Testis (tissue), 2 donors: ENCODE measurements at regions not wholly inside any gene's neighbourhood (a gene's known extent, or its start where the extent isn't known, plus 50 kb on each side); places are given as distances from the start of the nearest gene placed in this dataset.

Experiments
- DNase-seq: peaks from one replicate; pipeline ENCODE4 v3.0.0-alpha.2; 2019
- H3K27ac ChIP-seq, 2 donors: fragments of 200-600 bp; sonication (generic); one replicate each; pipeline ENCODE4 v1.5.1; 2019
- H3K27me3 ChIP-seq: fragments of 200-600 bp; sonication (generic); one replicate; pipeline ENCODE4 v1.5.1; 2019
- H3K36me3 ChIP-seq: fragments of 200-600 bp; sonication (generic); one replicate; pipeline ENCODE4 v1.5.1; 2017; ENCODE audit warnings: low read depth; ENCODE audit errors: missing control alignments
- H3K4me1 ChIP-seq: fragments of 200-600 bp; sonication (generic); one replicate; pipeline ENCODE4 v1.5.1; 2019
- H3K4me3 ChIP-seq, 2 donors: fragments of 200-600 bp; sonication (generic); one replicate each; pipeline ENCODE4 v1.5.1; 2017 to 2019
- H3K9me3 ChIP-seq: fragments of 200-600 bp; sonication (generic); one replicate; pipeline ENCODE4 v1.5.1; 2017
- CTCF ChIP-seq, 3 experiments: fragments of 450-650 bp in 2 of 3; fragments of 200-600 bp in 1 of 3; sonication (generic) in 1 of 3; IDR thresholded peaks; one replicate each; pipeline ENCODE4 v1.5.1; 2016 to 2019; ENCODE audit warnings: antibody characterized with exemption in 3 of 3, mild to moderate bottlenecking in 2 of 3, moderate library complexity in 1 of 3
- POLR2A ChIP-seq: fragments of 450-650 bp; IDR thresholded peaks from one replicate; pipeline ENCODE4 v1.6.1; 2017; ENCODE audit warnings: antibody characterized with exemption, mild to moderate bottlenecking, moderate library complexity
- WGBS, 2 donors: methylation state at CpG; one replicate each; pipeline ENCODE4 v1.1.5; 2018; 5-methylcytosine and 5-hydroxymethylcytosine counted together
- intact Hi-C: fragments of 100-400 bp; cut with DNase I; formaldehyde crosslinking; loops from one replicate; pipeline ENCODE4 v1.15.1; 2023; ENCODE audit warnings: low total_unique reads

- intact Hi-C loops, result no loop called here
- H3K27ac ChIP-seq, result no peak overlapping the region
- 53 to 67% methylated on average over 6 of the region's 6 CpGs for WGBS, 2 donors
- TF ChIP-seq CTCF (IDR thresholded peaks at IDR 0.05), result no peak
- no peak for TF ChIP-seq POLR2A
- no peaks in the 10 kb centered on the region for H3K36me3 ChIP-seq
- no peaks in the 10 kb centered on the region for H3K27me3 ChIP-seq
- H3K9me3 ChIP-seq, result no peaks in the 10 kb centered on the region
- peaks cover 4% of the 10 kb centered on the region for H3K4me1 ChIP-seq
- no peak overlapping the region for H3K4me3 ChIP-seq
- no peak for DNase-seq
Observed at GRCh38 chr13:23488442-23488841, 54.9 kb upstream of the SACS start.

DNA sequence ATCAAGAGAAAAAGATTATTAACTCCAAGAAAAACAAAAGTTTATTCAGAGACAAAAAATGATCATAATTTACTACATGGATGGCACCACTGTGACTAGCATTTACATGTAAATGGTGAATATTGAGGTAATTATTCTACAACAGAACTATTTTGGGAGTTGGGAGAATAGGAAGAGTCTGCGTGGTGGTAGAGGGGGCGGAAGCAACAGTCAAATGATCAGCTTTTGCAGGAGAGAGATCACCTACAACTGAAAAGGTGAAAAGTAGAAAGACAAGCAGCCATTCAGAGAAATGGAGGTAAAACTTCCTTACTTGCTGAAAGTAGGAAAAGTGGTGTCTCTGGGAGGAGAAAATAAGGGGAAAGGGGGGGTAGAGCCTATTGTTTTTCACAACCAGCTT is 62.8 kb upstream of the SACS start:
- intact Hi-C loops, result no loop called here
- no peaks in the 10 kb centered on the region for H3K27me3 ChIP-seq
- TF ChIP-seq POLR2A (no peak), CTCF (IDR thresholded peaks at IDR 0.05) (no peak)
- H3K4me1 ChIP-seq, result no peaks in the 10 kb centered on the region
- H3K4me3 ChIP-seq, result no peak overlapping the region
- H3K36me3 ChIP-seq, result no peaks in the 10 kb centered on the region
- 83 to 89% methylated on average over 2 of the region's 2 CpGs for WGBS, 2 donors
- H3K27ac ChIP-seq, result no peak overlapping the region
- no peaks in the 10 kb centered on the region for H3K9me3 ChIP-seq
- DNase-seq, result no peak

DNA sequence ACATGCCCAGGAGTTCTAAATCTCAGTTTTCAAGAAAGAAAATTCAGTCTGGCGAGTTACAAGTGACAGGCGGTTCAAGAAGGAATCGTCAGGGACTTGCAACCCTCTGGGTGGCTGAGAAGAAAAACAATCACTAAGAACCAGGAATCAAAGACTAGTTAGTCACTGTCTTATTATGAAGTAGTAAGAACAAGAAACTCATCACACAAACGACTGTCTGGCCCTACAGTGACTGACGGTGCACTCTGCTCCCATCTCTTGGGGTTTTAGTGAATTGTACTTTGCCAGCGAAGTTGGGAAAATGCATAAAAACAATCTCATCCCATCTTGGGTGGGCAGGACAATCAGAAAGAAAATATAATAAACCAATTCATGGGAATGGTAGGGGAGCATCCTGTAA is 63.7 kb upstream of the SACS start:
- WGBS, 2 donors, result 78 to 83% methylated on average over 6 of the region's 6 CpGs
- Histone ChIP-seq H3K36me3 (no peaks in the 10 kb centered on the region), H3K27me3 (no peaks in the 10 kb centered on the region), H3K4me3 (no peak overlapping the region), H3K9me3 (no peaks in the 10 kb centered on the region), H3K27ac (no peak overlapping the region), H3K4me1 (no peaks in the 10 kb centered on the region)
- intact Hi-C loops, result no loop called here
- no peak for DNase-seq
- TF ChIP-seq CTCF (IDR thresholded peaks at IDR 0.05), result no peak
- no peak for TF ChIP-seq POLR2A

- no peak for DNase-seq
Observed at GRCh38 chr13:23500849-23501248, 67.3 kb upstream of the SACS start.

More at GRCh38 chr13:23500849-23501248, 67.3 kb upstream of the SACS start:
- H3K27ac ChIP-seq, result no peak overlapping the region
- H3K4me3 ChIP-seq, result no peak overlapping the region
- H3K4me1 ChIP-seq, result no peaks in the 10 kb centered on the region
- intact Hi-C loops, result no loop called here
- H3K36me3 ChIP-seq, result no peaks in the 10 kb centered on the region
- no peaks in the 10 kb centered on the region for H3K9me3 ChIP-seq
- no peaks in the 10 kb centered on the region for H3K27me3 ChIP-seq
- TF ChIP-seq CTCF (IDR thresholded peaks at IDR 0.05), result no peak
- no peak for TF ChIP-seq POLR2A
- 61 to 72% methylated on average over 4 of the region's 4 CpGs for WGBS, 2 donors
